Pancreas (tissue), 10 donors: ENCODE measurements at regions not wholly inside any gene's neighbourhood (a gene's known extent, or its start where the extent isn't known, plus 50 kb on each side); places are given as distances from the start of the nearest gene placed in this dataset.
A peak's percentile ranks its signal among the peaks of the same experiment; 100 is the strongest.

ENCODE experiments used
- ATAC-seq, 4 donors: fragments of 200-7000 bp; cut with Tn5 transposase; one replicate each; pipeline versions ENCODE4 v1.8.0 to v1.9.1; 2020; ENCODE audit warnings: mild to moderate bottlenecking in 4 of 4, moderate library complexity in 4 of 4
- DNase-seq, 6 donors: peaks; one replicate each; pipeline ENCODE4 v3.0.0-alpha.2; 2020
- FAIRE-seq: peaks from 2 replicates; lab custom pipeline; 2012; peaks lifted over from hg19 to GRCh38; lab: Jason Lieb, UNC
- H3K27ac ChIP-seq, 4 donors: fragments of 200-600 bp; sonication (generic); 1 replicate in 3 of 4; 2 replicates in 1 of 4; pipeline versions ENCODE4 v1.5.0 to v1.8.0; 2020
- H3K27me3 ChIP-seq, 4 donors: fragments of 200-600 bp; one replicate each; pipeline ENCODE4 v1.8.0; 2021
- H3K36me3 ChIP-seq, 3 donors: fragments of 200-600 bp; sonication (generic) in 1 of 3; one replicate each; pipeline versions ENCODE4 v1.5.0 to v1.8.0; 2020 to 2021
- H3K4me1 ChIP-seq, 3 donors: fragments of 200-600 bp; one replicate each; pipeline ENCODE4 v1.8.0; 2021
- H3K4me3 ChIP-seq, 4 donors: fragments of 200-600 bp; sonication (generic) in 2 of 4; one replicate each; pipeline versions ENCODE4 v1.5.0 to v1.8.0; 2020 to 2021
- H3K9me3 ChIP-seq, 4 donors: fragments of 200-600 bp; one replicate each; pipeline ENCODE4 v1.8.0; 2021
- WGBS, 2 donors: extraction: QIAGEN DNeasy Blood & Tissue Kit; methylation state at CpG; one replicate each; pipeline ENCODE4 v1.1.7; 2013; 5-methylcytosine and 5-hydroxymethylcytosine counted together
- intact Hi-C, 3 donors: fragments of 100-400 bp; cut with DNase I; formaldehyde crosslinking; loops; one replicate each; pipeline versions ENCODE4 v1.11.1 to v1.14.2; 2022
- TF ChIP-seq, protein P1 (sequence below), 4 donors: fragments of 200-600 bp; sonication (generic) in 3 of 4; IDR thresholded peaks; one replicate each; pipeline versions ENCODE4 v1.5.0 to v1.8.0; 2021; ENCODE audit warnings: antibody characterized with exemption in 4 of 4
- donor health status: healthy with polysubstance abuse.
- donor health status: DM: no; HTN: no; CAD: no; lungs with moderate emphysema.
- donor health status: DM: no; HTN: no; CAD: no.
- donor health status: control.
- donor health status: control.
- donor health status: Bipolar disorder and iron deficiency.
- donor health status: DM: yes; HTN: yes; CAD: no.
- donor health status: DM: no; HTN: no; CAD: no.
- donor health status: DM: no; HTN: no; CAD: no.
- donor health status: DM: yes; HTN: yes; CAD: no.

GRCh38 chr4:22237155-22237751, 278.6 kb downstream of the ADGRA3 start:
- TF ChIP-seq, protein P1, sequence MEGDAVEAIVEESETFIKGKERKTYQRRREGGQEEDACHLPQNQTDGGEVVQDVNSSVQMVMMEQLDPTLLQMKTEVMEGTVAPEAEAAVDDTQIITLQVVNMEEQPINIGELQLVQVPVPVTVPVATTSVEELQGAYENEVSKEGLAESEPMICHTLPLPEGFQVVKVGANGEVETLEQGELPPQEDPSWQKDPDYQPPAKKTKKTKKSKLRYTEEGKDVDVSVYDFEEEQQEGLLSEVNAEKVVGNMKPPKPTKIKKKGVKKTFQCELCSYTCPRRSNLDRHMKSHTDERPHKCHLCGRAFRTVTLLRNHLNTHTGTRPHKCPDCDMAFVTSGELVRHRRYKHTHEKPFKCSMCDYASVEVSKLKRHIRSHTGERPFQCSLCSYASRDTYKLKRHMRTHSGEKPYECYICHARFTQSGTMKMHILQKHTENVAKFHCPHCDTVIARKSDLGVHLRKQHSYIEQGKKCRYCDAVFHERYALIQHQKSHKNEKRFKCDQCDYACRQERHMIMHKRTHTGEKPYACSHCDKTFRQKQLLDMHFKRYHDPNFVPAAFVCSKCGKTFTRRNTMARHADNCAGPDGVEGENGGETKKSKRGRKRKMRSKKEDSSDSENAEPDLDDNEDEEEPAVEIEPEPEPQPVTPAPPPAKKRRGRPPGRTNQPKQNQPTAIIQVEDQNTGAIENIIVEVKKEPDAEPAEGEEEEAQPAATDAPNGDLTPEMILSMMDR (IDR thresholded peaks at IDR 0.05): peak in 3 of 4 donors; percentile 16 to 36 (median 19)
- 13 to 17% methylated on average over 4 of the region's 4 CpGs for WGBS, 2 donors
- ATAC-seq (peak; percentile 66 to 79 (median 71)), DNase-seq (peak; percentile 10 to 79 (median 37)), FAIRE-seq (no peak)
- no peaks in the 10 kb centered on the region for H3K9me3 ChIP-seq
- H3K4me1 ChIP-seq: no peaks in the 10 kb centered on the region
- peak overlapping the region in 1 of 4 donors; percentile 31 for H3K4me3 ChIP-seq
- intact Hi-C loops: no loop called here
- H3K36me3 ChIP-seq: no peaks in the 10 kb centered on the region
- H3K27ac ChIP-seq: no peak overlapping the region
- H3K27me3 ChIP-seq: no peaks in the 10 kb centered on the region

DNA sequence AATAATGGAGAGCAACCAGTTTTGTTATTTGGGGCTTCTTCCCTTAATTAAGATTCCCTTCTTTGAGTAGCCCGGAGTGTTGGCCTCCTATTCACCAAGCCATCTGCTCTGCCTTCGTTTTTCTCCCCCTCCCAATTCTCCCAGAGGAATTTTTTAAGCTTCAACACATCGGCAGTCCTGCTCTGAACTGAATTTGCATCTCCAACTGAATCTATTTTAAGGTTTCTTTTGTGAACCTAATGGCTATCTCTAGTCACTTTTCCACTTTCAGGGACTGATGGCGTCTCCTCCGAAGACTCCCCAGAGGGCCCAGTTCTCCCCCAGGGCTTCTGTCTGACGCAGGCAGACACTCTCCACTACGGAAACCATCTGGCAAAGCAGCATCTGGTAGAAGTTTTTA, 280.2 kb downstream of the ADGRA3 start:
- no peaks in the 10 kb centered on the region for H3K4me1 ChIP-seq
- H3K9me3 ChIP-seq: no peaks in the 10 kb centered on the region
- TF ChIP-seq, protein P1 (IDR thresholded peaks at IDR 0.05): no peak
- no peak overlapping the region for H3K4me3 ChIP-seq
- FAIRE-seq (no peak), DNase-seq (no peak), ATAC-seq (no peak)
- H3K27ac ChIP-seq: no peak overlapping the region
- H3K36me3 ChIP-seq: no peaks in the 10 kb centered on the region
- no peaks in the 10 kb centered on the region for H3K27me3 ChIP-seq
- WGBS, 2 donors: 52 to 56% methylated on average over 7 of the region's 7 CpGs
- intact Hi-C loops: no loop called here

- H3K36me3 ChIP-seq: no peaks in the 10 kb centered on the region
- no peak overlapping the region for H3K27ac ChIP-seq
- intact Hi-C loops: no loop called here
- H3K4me1 ChIP-seq: no peaks in the 10 kb centered on the region
- ATAC-seq: no peak
- WGBS, 2 donors: 68 to 69% methylated on average over 7 of the region's 7 CpGs
- DNase-seq: no peak
- TF ChIP-seq, protein P1 (IDR thresholded peaks at IDR 0.05): no peak
- H3K27me3 ChIP-seq: no peaks in the 10 kb centered on the region
- FAIRE-seq: no peak
- no peak overlapping the region for H3K4me3 ChIP-seq
- H3K9me3 ChIP-seq: no peaks in the 10 kb centered on the region
Observed at GRCh38 chr4:22233230-22233629, 282.6 kb downstream of the ADGRA3 start.

GRCh38 chr4:22220965-22221364, 272.4 kb upstream of the KCNIP4 start:
- WGBS, 2 donors: 63% methylated on average over 9 of the region's 9 CpGs
- no peak for FAIRE-seq
- intact Hi-C loops: no loop called here
- Histone ChIP-seq H3K36me3 (no peaks in the 10 kb centered on the region), H3K27me3 (no peaks in the 10 kb centered on the region), H3K4me3 (no peak overlapping the region), H3K4me1 (no peaks in the 10 kb centered on the region), H3K27ac (no peak overlapping the region), H3K9me3 (no peaks in the 10 kb centered on the region)
- no peak for DNase-seq
- no peak for ATAC-seq
- TF ChIP-seq, protein P1 (IDR thresholded peaks at IDR 0.05): no peak

GRCh38 chr4:22217480-22217879, 268.9 kb upstream of the KCNIP4 start:
- ATAC-seq: no peak
- no peaks in the 10 kb centered on the region for H3K36me3 ChIP-seq
- WGBS, 2 donors: 52 to 63% methylated on average over 5 of the region's 5 CpGs
- TF ChIP-seq, protein P1 (IDR thresholded peaks at IDR 0.05): no peak
- H3K4me1 ChIP-seq: no peaks in the 10 kb centered on the region
- no peak for FAIRE-seq
- no peaks in the 10 kb centered on the region for H3K27me3 ChIP-seq
- H3K27ac ChIP-seq: no peak overlapping the region
- H3K9me3 ChIP-seq: no peaks in the 10 kb centered on the region
- no peak for DNase-seq
- intact Hi-C loops: no loop called here
- no peak overlapping the region for H3K4me3 ChIP-seq
